C4-2B (cell line): ENCODE measurements at regions not wholly inside any gene's neighbourhood (a gene's known extent, or its start where the extent isn't known, plus 50 kb on each side); places are given as distances from the start of the nearest gene placed in this dataset.
"Not testable (repeated sequence)": the region's sequence is repeated elsewhere in the genome, so short reads cannot be mapped to it uniquely, and the experiment has no call there.

ENCODE experiments used
- CTCF ChIP-seq: fragments of 450-650 bp; conservative IDR thresholded peaks from 2 replicates; pipeline ENCODE4 v1.5.1; 2017; ENCODE audit warnings: mild to moderate bottlenecking
- ZFX ChIP-seq: fragments of 450-650 bp; IDR thresholded peaks from 2 replicates; pipeline ENCODE4 v1.6.1; 2017

GRCh38 chr3:163498842-163499735 is 1579.2 kb downstream of the SI start:
- not testable (repeated sequence) for TF ChIP-seq CTCF, ZFX
